CD14-positive monocyte (primary cell): ENCODE measurements at regions not wholly inside any gene's neighbourhood (a gene's known extent, or its start where the extent isn't known, plus 50 kb on each side); places are given as distances from the start of the nearest gene placed in this dataset.

Experiments
- DNase-seq, 3 donors: peaks; one replicate each; pipeline ENCODE4 v3.0.0-alpha.2; 2011 to 2022
- H2AFZ ChIP-seq: 2 replicates; pipeline ENCODE4 v1.6.0; 2012; ENCODE audit warnings: mild to moderate bottlenecking, low read depth, low read length, inconsistent platforms; ENCODE audit not compliant: insufficient read depth, poor library complexity, severe bottlenecking
- H3K27ac ChIP-seq, 2 donors: 1 replicate in 1 of 2; 2 replicates in 1 of 2; pipeline ENCODE4 v1.5.1; 2012 to 2013; ENCODE audit warnings: low read length in 2 of 2, control low read depth in 1 of 2, inconsistent platforms in 1 of 2, low read depth in 1 of 2, mild to moderate bottlenecking in 1 of 2
- H3K27me3 ChIP-seq, 2 donors: one replicate each; pipeline versions ENCODE4 v1.6.0 to v1.6.1; 2011 to 2013; ENCODE audit warnings: low read length in 2 of 2; ENCODE audit not compliant: control insufficient read depth in 2 of 2, insufficient read depth in 2 of 2
- H3K36me3 ChIP-seq, 2 donors: replicated peaks in 1 of 2; 1 replicate in 1 of 2; 2 replicates in 1 of 2; pipeline versions ENCODE4 v1.5.1 to v1.6.1; 2012 to 2013; ENCODE audit warnings: low read length in 2 of 2, control low read depth in 1 of 2, inconsistent platforms in 1 of 2, mild to moderate bottlenecking in 1 of 2; ENCODE audit not compliant: insufficient read depth in 2 of 2, control insufficient read depth in 1 of 2
- H3K4me1 ChIP-seq, 2 donors: 1 replicate in 1 of 2; 2 replicates in 1 of 2; pipeline versions ENCODE4 v1.5.1 to v1.6.1; 2012 to 2013; ENCODE audit warnings: low read length in 2 of 2, control low read depth in 1 of 2, inconsistent platforms in 1 of 2, mild to moderate bottlenecking in 1 of 2, moderate library complexity in 1 of 2; ENCODE audit not compliant: insufficient read depth in 2 of 2, control insufficient read depth in 1 of 2
- H3K4me2 ChIP-seq: replicated peaks from 2 replicates; pipeline ENCODE3; 2012; ENCODE audit warnings: low read length, moderate library complexity, mild to moderate bottlenecking; ENCODE audit not compliant: poor library complexity, severe bottlenecking; ENCODE audit errors: extremely low read depth
- H3K4me3 ChIP-seq, 3 experiments: fragments of 200-600 bp in 1 of 3; sonication (generic) in 1 of 3; replicated peaks in 1 of 3; 1 replicate in 2 of 3; 2 replicates in 1 of 3; pipeline ENCODE4 v1.5.1; 2011 to 2013; ENCODE audit warnings: low read length in 3 of 3, mild to moderate bottlenecking in 3 of 3, control low read depth in 2 of 3, low read depth in 2 of 3, inconsistent platforms in 1 of 3, moderate library complexity in 1 of 3
- H3K79me2 ChIP-seq: 2 replicates; pipeline ENCODE4 v1.6.0; 2012; ENCODE audit warnings: mild to moderate bottlenecking, control low read depth, inconsistent platforms, low read length, moderate library complexity; ENCODE audit not compliant: insufficient read depth
- H3K9ac ChIP-seq: 2 replicates; pipeline ENCODE4 v1.6.0; 2017; ENCODE audit warnings: low read length, mild to moderate bottlenecking; ENCODE audit not compliant: insufficient read depth, poor library complexity, severe bottlenecking
- H3K9me3 ChIP-seq, 2 donors: replicated peaks in 1 of 2; 1 replicate in 1 of 2; 2 replicates in 1 of 2; pipeline versions ENCODE4 v1.5.1 to v1.6.1; 2012 to 2013; ENCODE audit warnings: low read length in 2 of 2, control low read depth in 1 of 2; ENCODE audit not compliant: control insufficient read depth in 1 of 2, insufficient read depth in 1 of 2
- H4K20me1 ChIP-seq: 2 replicates; pipeline ENCODE4 v1.6.0; 2012; ENCODE audit warnings: mild to moderate bottlenecking, low read length, control low read depth, moderate library complexity; ENCODE audit not compliant: insufficient read depth
- H3K27ac Mint-ChIP-seq, 7 donors: one replicate each; pipeline ENCODE4 v1.8.0; 2020; ENCODE audit warnings: mild to moderate bottlenecking in 7 of 7, mixed read lengths in 7 of 7, moderate library complexity in 6 of 7, inconsistent platforms in 2 of 7
- H3K27me3 Mint-ChIP-seq, 3 donors: one replicate each; pipeline ENCODE4 v1.8.0; 2021 to 2022; ENCODE audit warnings: low read depth in 3 of 3, mild to moderate bottlenecking in 3 of 3, mixed read lengths in 3 of 3, moderate library complexity in 3 of 3, inconsistent platforms in 1 of 3
- H3K36me3 Mint-ChIP-seq, 2 donors: one replicate each; pipeline ENCODE4 v1.8.0; 2020; ENCODE audit warnings: mixed read lengths in 2 of 2, inconsistent platforms in 1 of 2, mild to moderate bottlenecking in 1 of 2
- H3K4me1 Mint-ChIP-seq: one replicate; pipeline ENCODE4 v1.8.0; 2020; ENCODE audit warnings: mild to moderate bottlenecking, mixed read lengths
- H3K4me3 Mint-ChIP-seq, 2 donors: one replicate each; pipeline ENCODE4 v1.8.0; 2020; ENCODE audit warnings: mild to moderate bottlenecking in 2 of 2, mixed read lengths in 2 of 2, moderate library complexity in 1 of 2
- H3K9me3 Mint-ChIP-seq, 7 donors: one replicate each; pipeline ENCODE4 v1.8.0; 2020 to 2022; ENCODE audit warnings: mixed read lengths in 7 of 7, mild to moderate bottlenecking in 6 of 7, moderate library complexity in 6 of 7, inconsistent platforms in 2 of 7
- WGBS: methylation state at CpG from one replicate; pipeline ENCODE4 v1.1.5; 2013; ENCODE audit warnings: missing lambda C conversion rate; ENCODE audit not compliant: insufficient coverage; 5-methylcytosine and 5-hydroxymethylcytosine counted together
- intact Hi-C, 2 donors: fragments of 100-400 bp; cut with micrococcal nuclease; formaldehyde crosslinking; loops; one replicate each; pipeline versions ENCODE4 v1.15.0 to v1.15.1; 2023
- TF ChIP-seq, protein P1 (sequence below): fragments of 200-600 bp; IDR thresholded peaks from one replicate; pipeline ENCODE4 v1.8.0; 2022; ENCODE audit warnings: antibody characterized with exemption, mild to moderate bottlenecking

DNA sequence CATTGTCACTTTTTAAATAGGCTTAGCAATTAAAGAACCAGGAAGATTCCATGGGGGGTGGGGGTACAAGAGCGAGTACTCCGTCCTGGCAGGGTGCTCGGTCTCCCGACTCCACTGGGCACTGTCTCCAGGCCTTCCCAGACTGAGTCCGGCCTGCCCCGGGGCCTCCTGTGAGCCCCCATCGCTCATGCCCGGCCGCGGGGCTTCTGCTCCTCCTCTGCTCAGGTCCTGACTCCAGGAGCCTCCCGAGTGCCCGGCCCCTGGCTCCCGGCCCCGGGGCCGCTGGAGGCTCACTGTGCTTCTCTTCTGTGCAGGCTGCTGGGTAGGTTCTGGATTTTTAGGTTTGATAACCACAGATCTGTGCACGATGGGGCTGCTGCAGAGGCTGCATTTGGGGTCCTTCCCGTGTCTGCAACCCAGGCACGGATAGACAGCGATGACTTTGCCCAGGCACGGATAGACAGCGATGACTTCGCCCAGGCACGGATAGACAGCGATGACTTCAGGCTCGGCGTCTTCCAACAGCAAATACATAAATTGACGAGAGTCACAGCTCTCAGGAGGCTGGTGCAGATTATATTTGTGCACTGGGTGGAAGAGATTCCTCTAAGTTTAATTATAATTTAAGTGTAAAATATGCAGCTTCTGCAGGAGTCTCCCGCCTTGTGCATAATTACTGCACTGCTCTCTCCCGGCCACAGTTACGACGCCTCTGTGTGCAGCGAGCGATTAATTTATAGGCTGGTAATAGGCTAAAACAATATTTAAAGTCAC lies 74.8 kb upstream of the RXRA start:
- whole genome bisulfite sequencing: 96% methylated on average over 24 of the region's 33 CpGs
- H3K27me3 ChIP-seq: peaks cover 0 to 4% of the 10 kb centered on the region in 2 donors
- no peaks in the 10 kb centered on the region for H3K79me2 ChIP-seq
- H3K27ac ChIP-seq: no peak overlapping the region
- Mint-ChIP-seq H3K27me3 (peaks cover 8 to 13% (median 12%) of the 10 kb centered on the region in 3 donors), H3K36me3 (no peaks in the 10 kb centered on the region), H3K4me3 (no peak overlapping the region), H3K4me1 (no peaks in the 10 kb centered on the region), H3K27ac (no peak overlapping the region), H3K9me3 (peaks cover 5 to 27% (median 17%) of the 10 kb centered on the region in 7 donors)
- peaks cover 12 to 16% of the 10 kb centered on the region in 2 donors for H3K9me3 ChIP-seq
- intact Hi-C loops: no loop called here
- H3K9ac ChIP-seq: no peak overlapping the region
- H3K36me3 ChIP-seq: no peaks in the 10 kb centered on the region
- no peak for DNase-seq
- H2AFZ ChIP-seq: no peak overlapping the region
- no peaks in the 10 kb centered on the region for H3K4me1 ChIP-seq
- H3K4me2 ChIP-seq: no peak overlapping the region
- TF ChIP-seq, protein P1, sequence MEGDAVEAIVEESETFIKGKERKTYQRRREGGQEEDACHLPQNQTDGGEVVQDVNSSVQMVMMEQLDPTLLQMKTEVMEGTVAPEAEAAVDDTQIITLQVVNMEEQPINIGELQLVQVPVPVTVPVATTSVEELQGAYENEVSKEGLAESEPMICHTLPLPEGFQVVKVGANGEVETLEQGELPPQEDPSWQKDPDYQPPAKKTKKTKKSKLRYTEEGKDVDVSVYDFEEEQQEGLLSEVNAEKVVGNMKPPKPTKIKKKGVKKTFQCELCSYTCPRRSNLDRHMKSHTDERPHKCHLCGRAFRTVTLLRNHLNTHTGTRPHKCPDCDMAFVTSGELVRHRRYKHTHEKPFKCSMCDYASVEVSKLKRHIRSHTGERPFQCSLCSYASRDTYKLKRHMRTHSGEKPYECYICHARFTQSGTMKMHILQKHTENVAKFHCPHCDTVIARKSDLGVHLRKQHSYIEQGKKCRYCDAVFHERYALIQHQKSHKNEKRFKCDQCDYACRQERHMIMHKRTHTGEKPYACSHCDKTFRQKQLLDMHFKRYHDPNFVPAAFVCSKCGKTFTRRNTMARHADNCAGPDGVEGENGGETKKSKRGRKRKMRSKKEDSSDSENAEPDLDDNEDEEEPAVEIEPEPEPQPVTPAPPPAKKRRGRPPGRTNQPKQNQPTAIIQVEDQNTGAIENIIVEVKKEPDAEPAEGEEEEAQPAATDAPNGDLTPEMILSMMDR: no peak
- H3K4me3 ChIP-seq: no peak overlapping the region
- no peaks in the 10 kb centered on the region for H4K20me1 ChIP-seq

DNA sequence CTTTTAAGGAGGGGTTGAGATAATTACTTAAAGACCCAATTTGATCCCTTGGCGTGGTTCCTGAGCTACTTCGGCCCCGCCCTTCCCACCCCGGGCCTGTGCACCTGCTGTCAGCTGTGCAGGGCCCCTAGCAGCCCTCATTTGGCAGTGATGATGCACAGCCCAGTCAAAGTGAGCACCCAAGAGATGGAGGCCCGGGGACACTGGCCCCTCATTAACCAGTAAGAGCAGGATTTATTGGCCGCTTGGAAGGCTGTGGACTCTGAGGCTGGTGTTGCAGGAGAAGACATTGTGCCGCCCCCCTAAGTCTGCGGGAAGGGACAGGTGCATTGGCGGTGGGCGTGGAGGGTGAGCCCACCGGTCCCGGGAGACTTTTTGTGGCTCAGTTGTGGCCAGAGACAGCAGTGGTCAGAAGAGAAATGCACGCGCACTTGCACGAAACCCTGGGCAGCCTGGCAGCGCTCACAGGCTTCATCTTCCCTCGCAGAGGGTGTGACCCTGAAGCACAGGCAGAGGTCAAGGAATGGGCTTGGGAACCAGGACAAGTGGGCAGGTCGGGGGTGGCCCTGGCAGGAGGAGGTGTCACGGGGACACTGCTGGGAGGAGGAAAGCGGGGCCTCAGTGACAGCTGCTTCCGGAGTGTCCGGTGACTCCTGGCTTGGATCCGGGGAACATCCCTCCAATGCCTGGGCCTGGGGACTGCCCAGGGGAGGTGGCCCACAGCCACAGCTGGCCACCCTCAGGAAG lies 74.0 kb upstream of the RXRA start:
- H3K4me1 ChIP-seq: no peaks in the 10 kb centered on the region
- H4K20me1 ChIP-seq: no peaks in the 10 kb centered on the region
- peaks cover 8 to 13% (median 12%) of the 10 kb centered on the region in 3 donors for H3K27me3 Mint-ChIP-seq
- peak overlapping the region in 1 of 7 donors; percentile 14 for H3K27ac Mint-ChIP-seq
- no peak overlapping the region for H3K4me3 ChIP-seq
- H3K9me3 Mint-ChIP-seq: peaks cover 5 to 25% (median 16%) of the 10 kb centered on the region in 7 donors
- intact Hi-C loops: no loop called here
- TF ChIP-seq, protein P1: no peak
- DNase-seq: no peak
- H3K9ac ChIP-seq: no peak overlapping the region
- peaks cover 12 to 14% of the 10 kb centered on the region in 2 donors for H3K9me3 ChIP-seq
- H3K27me3 ChIP-seq: peaks cover 0 to 4% of the 10 kb centered on the region in 2 donors
- 95% methylated on average over 23 of the region's 23 CpGs for WGBS
- H3K27ac ChIP-seq: no peak overlapping the region
- no peaks in the 10 kb centered on the region for H3K36me3 Mint-ChIP-seq
- no peaks in the 10 kb centered on the region for H3K4me1 Mint-ChIP-seq
- no peaks in the 10 kb centered on the region for H3K79me2 ChIP-seq
- H3K36me3 ChIP-seq: no peaks in the 10 kb centered on the region
- H3K4me3 Mint-ChIP-seq: no peak overlapping the region
- H2AFZ ChIP-seq: no peak overlapping the region
- H3K4me2 ChIP-seq: no peak overlapping the region
